ENCODE measurements at regions not wholly inside any gene's neighbourhood (a gene's known extent, or its start where the extent isn't known, plus 50 kb on each side); places are given as distances from the start of the nearest gene placed in this dataset.

DNA sequence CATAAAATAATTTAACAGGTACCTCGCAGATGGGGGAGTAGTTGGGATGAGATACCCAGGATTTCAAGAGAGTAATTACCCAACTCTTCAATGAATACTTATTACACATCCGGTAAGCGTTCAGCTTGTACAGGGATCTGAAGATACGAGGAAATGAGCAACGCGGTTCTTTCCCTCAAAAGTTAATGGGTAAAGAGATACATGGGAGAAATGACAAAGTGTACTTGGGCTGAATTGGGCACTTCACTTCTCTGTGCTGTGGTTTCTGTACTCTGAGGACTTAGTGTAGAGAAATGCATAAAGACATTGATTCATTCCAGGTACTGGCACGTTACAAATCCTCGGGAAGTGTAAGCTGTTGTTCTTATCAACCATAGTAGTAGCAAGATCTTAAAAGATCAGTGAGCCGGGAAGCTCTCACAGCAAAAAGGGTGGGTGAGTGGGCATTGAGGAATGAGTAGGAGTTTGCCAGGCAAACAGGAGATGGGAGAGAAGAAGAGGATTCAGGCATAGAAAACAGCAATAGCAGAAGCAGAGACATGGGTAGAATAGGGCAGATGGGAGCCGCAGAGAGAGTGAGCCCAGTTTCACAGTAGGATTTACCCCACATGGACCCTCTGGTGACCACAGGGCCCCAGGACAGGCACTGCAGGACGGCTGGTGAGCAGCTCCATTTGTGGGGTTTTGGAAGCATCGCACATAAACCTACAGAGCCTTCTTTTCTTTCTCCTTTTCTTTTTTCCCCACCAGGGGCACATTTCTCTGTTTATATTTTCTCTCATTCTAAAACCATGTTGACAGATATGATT is 304.3 kb upstream of the PITRM1 start:
- H3K27ac ChIP-seq (ENCODE audit: insufficient read depth, low read depth, low read length): no peak overlapping the region
- dilution Hi-C loops (cut with MboI; ENCODE audit: extremely low pct_ligation_motif_present, low sequenced_read_pairs): no loop called here
- H2AFZ ChIP-seq (ENCODE audit: low read depth, low read length): no peak overlapping the region
- no peaks in the 10 kb centered on the region for H3K79me2 ChIP-seq (ENCODE audit: control insufficient read depth, insufficient read depth, low read length)
- ChIA-PET CTCF (interaction anchor here (0.5 to 2.4 kb wide), 3 partner anchors 10 to 264 kb away, joined by 3 to 8 read pairs (median 3); no protein-coding TSS in a partner anchor), POLR2A (no interaction called here)
- intact Hi-C loops (cut with micrococcal nuclease): no loop called here
- H3K27me3 ChIP-seq (ENCODE audit: control insufficient read depth in 2 of 2, insufficient read depth in 2 of 2, low read length in 2 of 2): no peaks in the 10 kb centered on the region
- no peak for FAIRE-seq
- no peaks in the 10 kb centered on the region for H3K9me1 ChIP-seq (replicated peaks; ENCODE audit: control insufficient read depth, extremely low read depth, insufficient read depth, low read length)
- TF ChIP-seq MYC (IDR thresholded peaks at IDR 0.05; ENCODE audit: low read depth, low read length): no peak
- peaks cover 9% of the 10 kb centered on the region for H3K4me1 ChIP-seq (ENCODE audit: control insufficient read depth, extremely low read depth, insufficient read depth, low read length)
- no peak overlapping the region for H3K9ac ChIP-seq (replicated peaks; ENCODE audit: extremely low read depth, insufficient read depth, low read length)
- H3K4me3 ChIP-seq (replicated peaks in 1 of 3; ENCODE audit: insufficient read depth in 1 of 3, low read depth in 1 of 3, low read length in 3 of 3): no peak overlapping the region
- no peak overlapping the region for H3K4me2 ChIP-seq (ENCODE audit: insufficient read depth, low read length)
- H4K20me1 ChIP-seq (replicated peaks; ENCODE audit: control insufficient read depth, extremely low read depth, insufficient read depth, low read length): no peaks in the 10 kb centered on the region
- H3K9me3 ChIP-seq (replicated peaks; ENCODE audit: control insufficient read depth, insufficient read depth, low read length): no peaks in the 10 kb centered on the region
- BruUV-seq (replicated peaks): no TSS peak
- DNase-seq (ENCODE audit: low read depth, low spot score): no peak
- H3K36me3 ChIP-seq (ENCODE audit: control insufficient read depth in 2 of 2, extremely low read depth in 1 of 2, insufficient read depth in 2 of 2, low read length in 2 of 2): no peaks in the 10 kb centered on the region

- Histone ChIP-seq H3K27me3 (ENCODE audit: control insufficient read depth in 2 of 2, insufficient read depth in 2 of 2, low read length in 2 of 2) (no peaks in the 10 kb centered on the region), H3K4me3 (replicated peaks in 1 of 3; ENCODE audit: insufficient read depth in 1 of 3, low read depth in 1 of 3, low read length in 3 of 3) (no peak overlapping the region), H4K20me1 (replicated peaks; ENCODE audit: control insufficient read depth, extremely low read depth, insufficient read depth, low read length) (no peaks in the 10 kb centered on the region), H2AFZ (ENCODE audit: low read depth, low read length) (no peak overlapping the region), H3K4me2 (ENCODE audit: insufficient read depth, low read length) (no peak overlapping the region), H3K36me3 (ENCODE audit: control insufficient read depth in 2 of 2, extremely low read depth in 1 of 2, insufficient read depth in 2 of 2, low read length in 2 of 2) (no peaks in the 10 kb centered on the region), H3K9me1 (replicated peaks; ENCODE audit: control insufficient read depth, extremely low read depth, insufficient read depth, low read length) (no peaks in the 10 kb centered on the region), H3K9me3 (replicated peaks; ENCODE audit: control insufficient read depth, insufficient read depth, low read length) (no peaks in the 10 kb centered on the region), H3K4me1 (ENCODE audit: control insufficient read depth, extremely low read depth, insufficient read depth, low read length) (peaks cover 9% of the 10 kb centered on the region), H3K9ac (replicated peaks; ENCODE audit: extremely low read depth, insufficient read depth, low read length) (no peak overlapping the region), H3K79me2 (ENCODE audit: control insufficient read depth, insufficient read depth, low read length) (no peaks in the 10 kb centered on the region), H3K27ac (ENCODE audit: insufficient read depth, low read depth, low read length) (no peak overlapping the region)
- no peak for FAIRE-seq
- intact Hi-C loops (cut with micrococcal nuclease) (no loop called here), dilution Hi-C loops (cut with MboI; ENCODE audit: extremely low pct_ligation_motif_present, low sequenced_read_pairs) (no loop called here)
- ChIA-PET POLR2A (no interaction called here), CTCF (interaction anchor here (1.2 kb wide), 1 partner anchor 264 kb away, joined by 3 read pairs; no protein-coding TSS in a partner anchor)
- no peak for TF ChIP-seq POLR2A (IDR thresholded peaks at IDR 0.05; ENCODE audit: low read depth, low read length)
- TF ChIP-seq FOS (IDR thresholded peaks at IDR 0.05; ENCODE audit: borderline replicate concordance, insufficient read depth, low read length): no peak
- no peak for TF ChIP-seq JUN (IDR thresholded peaks at IDR 0.05; ENCODE audit: borderline replicate concordance, insufficient read depth, insufficient read length, low read depth)
- TF ChIP-seq, protein P1, sequence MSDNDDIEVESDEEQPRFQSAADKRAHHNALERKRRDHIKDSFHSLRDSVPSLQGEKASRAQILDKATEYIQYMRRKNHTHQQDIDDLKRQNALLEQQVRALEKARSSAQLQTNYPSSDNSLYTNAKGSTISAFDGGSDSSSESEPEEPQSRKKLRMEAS (IDR thresholded peaks at IDR 0.05; ENCODE audit: insufficient read depth, insufficient read length): no peak
- TF ChIP-seq GATA2 (IDR thresholded peaks at IDR 0.05; ENCODE audit: insufficient read depth, insufficient read length, low read depth, low read length): no peak
- TF ChIP-seq EZH2 (IDR thresholded peaks at IDR 0.05; ENCODE audit: borderline replicate concordance, low read depth, low read length, severe bottlenecking): no peak
- no peak for TF ChIP-seq POLR2AphosphoS5 (IDR thresholded peaks at IDR 0.05; ENCODE audit: insufficient read depth, low read depth, low read length)
- no peak for TF ChIP-seq MYC (IDR thresholded peaks at IDR 0.05; ENCODE audit: low read depth, low read length)
- no peak for TF ChIP-seq CTCF (IDR thresholded peaks at IDR 0.05; ENCODE audit: extremely low read depth in 1 of 2, insufficient read depth in 1 of 2, low read depth in 1 of 2, low read length in 2 of 2)
- no peak for DNase-seq (ENCODE audit: low read depth, low spot score)
- no TSS peak for BruUV-seq (replicated peaks)
Observed at GRCh38 chr10:3476186-3476585, 303.6 kb upstream of the PITRM1 start.
